ENCODE measurements at regions not wholly inside any gene's neighbourhood (a gene's known extent, or its start where the extent isn't known, plus 50 kb on each side); places are given as distances from the start of the nearest gene placed in this dataset.

GRCh38 chr16:85208643-85209520 lies 96.6 kb upstream of the CIBAR2 start:
- TF ChIP-seq EZH2phosphoT487 (IDR thresholded peaks at IDR 0.05; ENCODE audit: insufficient read depth, low read depth) = no peak
- TF ChIP-seq EZH2 (IDR thresholded peaks at IDR 0.05; ENCODE audit: insufficient read depth, poor library complexity, severe bottlenecking) = no peak
